Gastrocnemius medialis (tissue), 4 donors: ENCODE measurements at regions not wholly inside any gene's neighbourhood (a gene's known extent, or its start where the extent isn't known, plus 50 kb on each side); places are given as distances from the start of the nearest gene placed in this dataset.

Source experiments
- POLR2A ChIP-seq, 2 donors: fragments of 450-650 bp; IDR thresholded peaks; one replicate each; pipeline ENCODE4 v1.6.1; 2017; ENCODE audit warnings: antibody characterized with exemption in 2 of 2, mild to moderate bottlenecking in 2 of 2, moderate library complexity in 2 of 2
- TF ChIP-seq, protein P1 (sequence below), 5 experiments: fragments of 450-650 bp in 3 of 5; fragments of 200-600 bp in 2 of 5; sonication (generic) in 2 of 5; IDR thresholded peaks in 4 of 5; conservative IDR thresholded peaks in 1 of 5; 1 replicate in 4 of 5; 2 replicates in 1 of 5; pipeline ENCODE4 v1.5.1; 2016 to 2019; ENCODE audit warnings: antibody characterized with exemption in 5 of 5, mild to moderate bottlenecking in 3 of 5, moderate library complexity in 3 of 5

DNA sequence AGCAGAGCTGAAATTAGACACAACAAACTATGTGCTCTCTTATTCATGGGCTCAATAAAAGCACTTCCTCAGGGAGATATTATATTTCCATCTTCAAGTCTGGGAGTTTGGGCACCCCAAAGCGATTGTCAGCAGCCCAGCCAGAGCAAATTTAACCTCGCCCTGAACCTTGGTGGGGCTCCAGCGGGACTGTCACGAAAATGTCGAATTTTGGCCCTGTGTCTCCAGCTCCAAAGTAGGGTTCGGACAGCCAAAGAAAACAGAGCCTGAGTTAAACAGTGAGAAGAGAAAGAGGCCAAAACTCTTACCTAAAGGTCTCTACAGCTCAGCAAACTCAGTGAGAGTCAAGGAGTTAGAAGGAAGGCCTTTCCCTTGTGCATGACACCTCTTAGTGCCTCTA, 432.9 kb downstream of the SPATA31D1 start:
- TF ChIP-seq, protein P1, sequence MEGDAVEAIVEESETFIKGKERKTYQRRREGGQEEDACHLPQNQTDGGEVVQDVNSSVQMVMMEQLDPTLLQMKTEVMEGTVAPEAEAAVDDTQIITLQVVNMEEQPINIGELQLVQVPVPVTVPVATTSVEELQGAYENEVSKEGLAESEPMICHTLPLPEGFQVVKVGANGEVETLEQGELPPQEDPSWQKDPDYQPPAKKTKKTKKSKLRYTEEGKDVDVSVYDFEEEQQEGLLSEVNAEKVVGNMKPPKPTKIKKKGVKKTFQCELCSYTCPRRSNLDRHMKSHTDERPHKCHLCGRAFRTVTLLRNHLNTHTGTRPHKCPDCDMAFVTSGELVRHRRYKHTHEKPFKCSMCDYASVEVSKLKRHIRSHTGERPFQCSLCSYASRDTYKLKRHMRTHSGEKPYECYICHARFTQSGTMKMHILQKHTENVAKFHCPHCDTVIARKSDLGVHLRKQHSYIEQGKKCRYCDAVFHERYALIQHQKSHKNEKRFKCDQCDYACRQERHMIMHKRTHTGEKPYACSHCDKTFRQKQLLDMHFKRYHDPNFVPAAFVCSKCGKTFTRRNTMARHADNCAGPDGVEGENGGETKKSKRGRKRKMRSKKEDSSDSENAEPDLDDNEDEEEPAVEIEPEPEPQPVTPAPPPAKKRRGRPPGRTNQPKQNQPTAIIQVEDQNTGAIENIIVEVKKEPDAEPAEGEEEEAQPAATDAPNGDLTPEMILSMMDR (IDR thresholded peaks at IDR 0.05 in 4 of 5, conservative IDR thresholded peaks at IDR 0.05 in 1 of 5), result no peak
- no peak for TF ChIP-seq POLR2A (IDR thresholded peaks at IDR 0.05)
